DOHH2 (cell line): ENCODE measurements at regions not wholly inside any gene's neighbourhood (a gene's known extent, or its start where the extent isn't known, plus 50 kb on each side); places are given as distances from the start of the nearest gene placed in this dataset.

Experiments used
- H3F3A ChIP-seq: fragments of 200-600 bp; sonication (generic), shearing (Covaris generic); 2 replicates; pipeline ENCODE4 v1.6.0; 2016; ENCODE audit warnings: antibody characterized with exemption, mild to moderate bottlenecking; ENCODE audit not compliant: control insufficient read depth, insufficient read depth
- H3K27ac ChIP-seq: fragments of 200-600 bp; sonication (generic); 2 replicates; pipeline ENCODE4 v1.5.1; 2014; ENCODE audit warnings: low read depth, mild to moderate bottlenecking, low read length, moderate library complexity
- H3K27me3 ChIP-seq: fragments of 200-600 bp; sonication (generic); 2 replicates; pipeline ENCODE4 v1.6.1; 2014; ENCODE audit warnings: mild to moderate bottlenecking, low read length, mixed read lengths; ENCODE audit not compliant: control insufficient read depth
- H3K36me3 ChIP-seq: fragments of 200-600 bp; sonication (generic); 2 replicates; pipeline ENCODE4 v1.6.1; 2014; ENCODE audit warnings: mild to moderate bottlenecking, low read length, moderate library complexity, mixed read lengths; ENCODE audit not compliant: control insufficient read depth
- H3K4me1 ChIP-seq: fragments of 200-600 bp; sonication (generic); 2 replicates; pipeline ENCODE4 v1.6.1; 2014; ENCODE audit warnings: mild to moderate bottlenecking, low read length, mixed read lengths; ENCODE audit not compliant: control insufficient read depth
- H3K4me2 ChIP-seq: fragments of 200-600 bp; sonication (generic); 2 replicates; pipeline ENCODE4 v1.6.0; 2014; ENCODE audit warnings: mild to moderate bottlenecking, low read length, moderate library complexity
- H3K4me3 ChIP-seq: fragments of 200-600 bp; sonication (generic); 2 replicates; pipeline ENCODE4 v1.5.1; 2014; ENCODE audit warnings: mild to moderate bottlenecking, low read length, mixed read lengths
- H3K79me2 ChIP-seq: fragments of 200-600 bp; sonication (generic); 2 replicates; pipeline ENCODE4 v1.6.1; 2014; ENCODE audit warnings: mild to moderate bottlenecking, low read length, mixed read lengths; ENCODE audit not compliant: control insufficient read depth
- H3K9me2 ChIP-seq: fragments of 200-600 bp; sonication (generic); replicated peaks from 2 replicates; pipeline ENCODE4 v1.6.1; 2014; ENCODE audit warnings: mild to moderate bottlenecking, low read length, mixed read lengths; ENCODE audit not compliant: control insufficient read depth
- H3K9me3 ChIP-seq: fragments of 200-600 bp; sonication (generic); 2 replicates; pipeline ENCODE4 v1.6.1; 2014; ENCODE audit warnings: antibody characterized with exemption, low read length, mixed read lengths; ENCODE audit not compliant: control insufficient read depth, insufficient read depth
- H4K20me1 ChIP-seq: fragments of 200-600 bp; sonication (generic); 2 replicates; pipeline ENCODE4 v1.6.0; 2014; ENCODE audit warnings: low read depth, mild to moderate bottlenecking, antibody characterized with exemption, low read length, moderate library complexity; ENCODE audit not compliant: control insufficient read depth, insufficient read depth
- CTCF ChIP-seq: fragments of 200-600 bp; sonication (generic); IDR thresholded peaks from one replicate; pipeline ENCODE4 v1.5.1; 2014; ENCODE audit warnings: antibody characterized with exemption, mild to moderate bottlenecking, low read depth, low read length; ENCODE audit not compliant: poor library complexity, severe bottlenecking
- EZH2phosphoT487 ChIP-seq: fragments of 200-600 bp; sonication (generic); IDR thresholded peaks from 2 replicates; pipeline ENCODE4 v1.6.1; 2017; ENCODE audit warnings: borderline replicate concordance, mild to moderate bottlenecking, antibody characterized with exemption, low read length, moderate library complexity, mixed read lengths

DNA sequence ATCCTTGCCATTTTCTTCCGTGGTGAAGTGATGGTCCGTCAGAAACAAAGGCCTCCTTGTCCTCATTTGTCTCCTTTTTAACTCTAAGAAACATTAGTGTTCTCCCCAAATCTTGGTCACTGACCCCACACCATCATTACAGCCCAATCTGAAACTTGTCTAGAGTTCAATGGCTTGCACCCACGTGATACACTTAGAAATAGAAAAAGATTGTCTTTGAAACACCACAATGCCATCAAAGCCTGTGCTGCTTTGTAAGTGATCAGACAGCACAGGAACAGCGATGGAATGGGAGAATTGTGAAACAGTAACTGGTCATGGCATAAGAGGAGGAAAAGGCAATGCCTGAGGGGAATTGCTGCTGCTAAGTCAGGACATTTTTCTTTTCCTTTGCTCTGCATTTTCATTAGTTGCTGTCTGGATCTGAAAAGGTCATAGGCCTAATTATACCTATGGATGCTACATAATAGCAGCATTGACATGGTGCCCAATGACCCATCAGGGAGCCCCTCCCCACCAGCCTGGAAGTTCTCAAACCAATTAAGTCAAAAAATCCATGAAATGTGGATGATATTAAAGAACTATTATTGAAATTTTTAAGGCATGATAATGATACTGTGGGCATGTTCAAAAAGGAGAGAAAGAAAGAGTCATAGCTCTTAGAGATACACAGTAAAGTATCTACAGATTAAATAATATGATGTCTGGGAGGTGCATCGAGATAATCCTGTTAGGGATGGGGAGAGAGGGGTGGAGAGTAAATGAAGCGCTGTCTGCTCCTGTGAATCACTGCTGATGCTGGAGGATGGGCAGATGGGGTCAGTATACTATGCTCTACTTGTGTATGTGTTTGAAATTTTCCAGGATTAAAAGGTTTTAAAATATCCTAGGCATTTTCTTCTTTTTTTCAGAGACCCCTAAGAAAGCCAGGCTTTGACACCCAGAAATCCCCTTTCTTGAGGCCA, 83.6 kb downstream of the ENC1 start:
- Histone ChIP-seq H3K9me3 (no peaks in the 10 kb centered on the region), H3K4me1 (no peaks in the 10 kb centered on the region), H3K27ac (no peak overlapping the region), H3K27me3 (no peaks in the 10 kb centered on the region), H4K20me1 (no peaks in the 10 kb centered on the region), H3K36me3 (no peaks in the 10 kb centered on the region), H3K4me3 (no peak overlapping the region), H3K9me2 (no peaks in the 10 kb centered on the region), H3F3A (no peaks in the 10 kb centered on the region), H3K4me2 (no peak overlapping the region), H3K79me2 (no peaks in the 10 kb centered on the region)
- TF ChIP-seq CTCF (no peak), EZH2phosphoT487 (no peak)

DNA sequence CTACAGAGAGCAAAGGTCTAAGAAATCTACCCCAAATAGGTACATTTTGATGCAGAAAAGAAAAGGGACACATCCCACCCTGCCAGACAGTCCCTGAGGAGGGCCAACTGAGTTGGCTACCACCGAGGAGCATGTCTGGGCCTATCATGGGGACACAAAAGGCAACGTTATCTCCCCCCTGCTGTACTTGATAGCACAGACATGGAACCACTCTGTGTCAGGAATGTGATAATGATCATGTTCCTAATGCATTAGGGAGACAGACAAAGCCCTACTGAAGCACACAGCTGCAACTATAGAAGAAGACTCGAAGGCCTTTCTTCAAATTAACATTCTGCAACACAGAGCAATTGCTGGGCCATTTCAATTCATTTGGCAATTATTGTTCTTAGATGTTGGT, 84.5 kb downstream of the ENC1 start:
- Histone ChIP-seq H3K79me2 (no peaks in the 10 kb centered on the region), H3K27me3 (no peaks in the 10 kb centered on the region), H3K27ac (no peak overlapping the region), H3F3A (no peaks in the 10 kb centered on the region), H3K9me2 (no peaks in the 10 kb centered on the region), H3K9me3 (no peaks in the 10 kb centered on the region), H3K4me2 (no peak overlapping the region), H4K20me1 (no peaks in the 10 kb centered on the region), H3K4me3 (no peak overlapping the region), H3K4me1 (no peaks in the 10 kb centered on the region), H3K36me3 (no peaks in the 10 kb centered on the region)
- TF ChIP-seq EZH2phosphoT487 (no peak), CTCF (no peak)

DNA sequence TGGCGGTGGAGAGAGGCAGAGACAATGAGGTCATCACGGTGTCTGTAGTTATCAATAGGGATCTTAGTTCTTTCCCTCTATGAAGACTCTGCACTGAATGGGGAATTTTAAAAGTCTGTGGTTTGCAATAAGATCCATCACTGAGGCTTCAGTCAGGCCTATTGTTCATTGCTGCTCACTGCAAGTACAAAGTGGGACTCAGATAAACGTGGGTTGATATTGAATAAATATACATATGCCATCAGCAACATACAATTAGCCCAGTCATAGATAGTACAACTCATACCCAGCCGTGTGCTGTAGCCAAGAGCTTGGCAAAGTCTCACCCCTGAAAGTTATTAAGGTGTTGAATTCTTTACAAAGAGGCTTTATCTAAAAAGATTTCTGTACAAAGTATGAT, 88.4 kb downstream of the ENC1 start:
- no peaks in the 10 kb centered on the region for H4K20me1 ChIP-seq
- no peaks in the 10 kb centered on the region for H3K27me3 ChIP-seq
- no peak overlapping the region for H3K4me2 ChIP-seq
- no peaks in the 10 kb centered on the region for H3K79me2 ChIP-seq
- H3K4me1 ChIP-seq = no peaks in the 10 kb centered on the region
- H3K9me3 ChIP-seq = no peaks in the 10 kb centered on the region
- H3K4me3 ChIP-seq = no peak overlapping the region
- TF ChIP-seq EZH2phosphoT487 (no peak), CTCF (no peak)
- no peaks in the 10 kb centered on the region for H3F3A ChIP-seq
- no peaks in the 10 kb centered on the region for H3K9me2 ChIP-seq
- no peak overlapping the region for H3K27ac ChIP-seq
- no peaks in the 10 kb centered on the region for H3K36me3 ChIP-seq
